VCaP (cell line): ENCODE measurements at regions not wholly inside any gene's neighbourhood (a gene's known extent, or its start where the extent isn't known, plus 50 kb on each side); places are given as distances from the start of the nearest gene placed in this dataset.
"Not testable (repeated sequence)": the region's sequence is repeated elsewhere in the genome, so short reads cannot be mapped to it uniquely, and the experiment has no call there.

Source experiments
- H3K27ac ChIP-seq: fragments of 450-650 bp; 2 replicates; pipeline ENCODE4 v1.5.1; 2017
- CTCF ChIP-seq: fragments of 450-650 bp; conservative IDR thresholded peaks from 2 replicates; pipeline ENCODE4 v1.5.1; 2017; ENCODE audit warnings: mild to moderate bottlenecking, moderate library complexity

DNA sequence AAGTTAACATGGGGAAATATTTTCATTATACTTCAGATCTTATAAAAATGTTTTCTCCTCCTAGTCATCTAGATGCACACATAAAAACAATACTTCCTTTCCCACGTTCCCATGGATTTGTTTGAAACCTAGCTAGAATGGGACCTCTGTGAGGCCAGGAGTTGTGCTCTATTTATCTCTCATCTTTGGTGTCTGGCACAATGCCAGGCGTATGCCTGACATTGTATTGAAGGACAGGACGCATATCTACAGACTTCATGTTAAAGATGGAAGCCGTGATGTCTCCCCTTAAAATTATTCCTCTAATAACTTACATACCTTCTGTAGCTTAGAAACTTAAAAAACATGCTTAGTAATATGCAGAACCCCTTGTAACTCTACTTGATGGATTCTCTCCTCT, 394.5 kb upstream of the FAT1 start:
- no peak overlapping the region for H3K27ac ChIP-seq
- no peak for TF ChIP-seq CTCF

GRCh38 chr4:187118602-187119120, 395.0 kb upstream of the FAT1 start:
- no peak overlapping the region for H3K27ac ChIP-seq
- TF ChIP-seq CTCF, result no peak

DNA sequence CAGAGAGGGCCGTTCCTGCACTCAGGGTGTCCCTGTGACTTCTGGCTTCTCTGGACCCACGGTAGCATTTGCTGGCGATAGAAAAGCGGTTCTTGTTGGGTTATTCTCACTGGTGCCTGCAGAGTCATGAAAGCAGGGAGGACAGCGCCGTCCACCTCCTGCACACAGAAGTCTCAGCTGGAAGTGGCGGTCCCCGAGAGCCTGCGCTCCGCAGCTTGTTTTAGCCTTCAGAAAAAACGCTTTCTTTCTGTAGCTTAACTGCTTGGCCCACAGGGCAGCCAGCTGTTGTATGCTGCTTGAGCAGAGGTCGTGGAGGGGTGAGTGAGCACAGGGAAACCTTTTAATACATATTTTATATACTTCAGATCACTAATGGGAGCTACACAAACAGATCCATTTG, 400.7 kb upstream of the FAT1 start:
- no peak for TF ChIP-seq CTCF

GRCh38 chr4:187125062-187125461, 401.4 kb upstream of the FAT1 start:
- H3K27ac ChIP-seq, result no peak overlapping the region
- no peak for TF ChIP-seq CTCF

More for the DNA sequence above, 400.7 kb upstream of the FAT1 start:
- H3K27ac ChIP-seq, result no peak overlapping the region

DNA sequence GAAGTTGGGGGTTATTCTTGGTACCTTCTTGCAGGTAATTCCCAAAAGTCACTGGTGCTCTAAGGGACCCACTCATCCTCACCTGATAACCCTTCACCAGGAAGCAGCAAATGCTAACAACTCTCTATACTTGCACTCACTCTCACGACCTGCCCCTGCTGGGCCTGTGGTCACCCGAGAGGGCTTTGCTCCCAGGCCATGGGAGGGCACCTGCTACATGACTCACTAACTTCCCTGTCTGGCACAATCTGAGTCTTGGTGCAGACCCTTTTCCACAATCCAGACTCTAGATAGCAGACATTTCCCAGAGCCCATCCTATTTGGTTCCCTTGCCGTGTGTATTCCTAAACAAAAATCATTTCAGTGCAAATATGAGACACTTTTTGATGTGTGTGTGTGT, 403.8 kb upstream of the FAT1 start:
- H3K27ac ChIP-seq, result no peak overlapping the region

GRCh38 chr4:187128222-187128621, 404.6 kb upstream of the FAT1 start:
- TF ChIP-seq CTCF, result no peak
- no peak overlapping the region for H3K27ac ChIP-seq

More for the DNA sequence above, 403.8 kb upstream of the FAT1 start:
- TF ChIP-seq CTCF, result no peak

GRCh38 chr4:187128976-187129375, 405.3 kb upstream of the FAT1 start:
- H3K27ac ChIP-seq, result no peak overlapping the region
- TF ChIP-seq CTCF, result no peak

- H3K27ac ChIP-seq, result not testable (repeated sequence)
Observed at GRCh38 chr4:187131826-187132225, 408.2 kb upstream of the FAT1 start.
